Prostate gland (tissue), 2 donors: ENCODE measurements at regions not wholly inside any gene's neighbourhood (a gene's known extent, or its start where the extent isn't known, plus 50 kb on each side); places are given as distances from the start of the nearest gene placed in this dataset.

Experiments used
- CTCF ChIP-seq, 4 experiments: fragments of 200-600 bp in 2 of 4; fragments of 450-650 bp in 2 of 4; sonication (generic) in 2 of 4; IDR thresholded peaks; 1 replicate in 3 of 4; 2 replicates in 1 of 4; pipeline ENCODE4 v1.5.1; 2016 to 2019; ENCODE audit warnings: antibody characterized with exemption in 4 of 4, mild to moderate bottlenecking in 2 of 4, moderate library complexity in 2 of 4
- POLR2A ChIP-seq: fragments of 450-650 bp; IDR thresholded peaks from one replicate; pipeline ENCODE4 v1.6.1; 2016; ENCODE audit warnings: antibody characterized with exemption, mild to moderate bottlenecking
- POLR2AphosphoS5 ChIP-seq: sonication (generic); formaldehyde crosslinking; IDR thresholded peaks from one replicate; pipeline ENCODE4 v1.6.1; 2017; ENCODE audit warnings: antibody characterized with exemption

DNA sequence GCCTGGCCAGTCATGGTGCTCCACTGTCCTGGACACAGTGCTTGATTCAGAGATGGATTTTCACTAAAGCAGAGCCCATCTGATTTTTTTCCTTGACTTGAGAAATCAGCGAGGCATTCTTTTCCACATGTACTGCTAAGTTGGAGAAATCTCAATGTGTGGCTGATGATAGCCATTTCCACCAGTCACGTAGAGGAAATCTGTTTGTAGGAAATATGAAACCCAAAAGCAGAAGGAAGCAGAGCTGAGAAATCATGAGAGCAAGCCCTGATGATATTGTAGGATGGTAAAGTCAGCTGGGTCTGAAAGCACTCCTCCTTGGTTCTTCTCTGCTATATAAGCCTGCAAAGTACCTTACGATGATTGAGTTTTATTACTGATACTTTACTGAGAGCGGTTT lies 1233.4 kb downstream of the ROBO2 start:
- TF ChIP-seq CTCF (IDR thresholded peaks at IDR 0.05), result no peak
- no peak for TF ChIP-seq POLR2A
- TF ChIP-seq POLR2AphosphoS5, result no peak
